ENCODE measurements at regions not wholly inside any gene's neighbourhood (a gene's known extent, or its start where the extent isn't known, plus 50 kb on each side); places are given as distances from the start of the nearest gene placed in this dataset.

DNA sequence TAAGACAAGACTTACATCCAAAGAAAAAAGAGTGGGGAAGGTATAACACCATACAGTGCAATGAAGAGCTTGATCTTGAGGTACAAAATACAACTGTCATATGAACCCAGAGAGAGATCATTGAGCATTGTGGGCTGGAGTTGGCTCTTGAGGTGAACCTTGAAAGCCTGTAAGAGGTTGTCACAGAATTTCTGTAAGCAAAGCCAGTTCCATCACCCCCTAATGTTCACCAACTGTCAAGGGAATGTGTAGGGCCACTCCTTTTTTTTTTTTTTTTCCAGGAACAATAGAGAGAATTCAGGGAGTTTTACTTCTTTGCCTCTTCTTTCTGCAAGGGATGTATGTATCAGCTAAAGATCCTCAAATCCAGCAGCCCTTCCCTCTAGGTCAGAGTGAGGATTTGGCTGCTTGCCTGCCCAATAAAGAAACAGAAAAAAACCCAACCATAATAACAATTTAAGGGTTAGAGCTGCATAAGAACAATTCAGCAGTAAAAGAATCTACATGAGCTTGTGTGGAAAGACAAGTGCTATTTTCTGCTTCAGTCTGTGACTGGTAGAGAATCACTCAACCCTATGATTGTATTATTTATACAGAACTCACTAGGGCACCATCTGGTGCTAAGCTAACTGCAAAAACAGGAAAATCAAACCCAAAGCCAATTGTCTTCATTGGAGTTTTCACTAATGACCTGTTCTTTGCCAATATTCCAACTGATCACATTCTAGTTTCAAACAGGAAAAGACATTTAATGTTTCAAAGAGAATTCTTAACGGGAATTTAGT lies 217.5 kb upstream of the TEX13C start:
- WGBS, 2 donors = 56 to 77% methylated on average over 1 of the region's 1 CpG
- TF ChIP-seq EP300 (IDR thresholded peaks at IDR 0.05) (no peak), POLR2A (IDR thresholded peaks at IDR 0.05) (no peak), POLR2AphosphoS5 (IDR thresholded peaks at IDR 0.05) (no peak)
- TF ChIP-seq, protein P1, sequence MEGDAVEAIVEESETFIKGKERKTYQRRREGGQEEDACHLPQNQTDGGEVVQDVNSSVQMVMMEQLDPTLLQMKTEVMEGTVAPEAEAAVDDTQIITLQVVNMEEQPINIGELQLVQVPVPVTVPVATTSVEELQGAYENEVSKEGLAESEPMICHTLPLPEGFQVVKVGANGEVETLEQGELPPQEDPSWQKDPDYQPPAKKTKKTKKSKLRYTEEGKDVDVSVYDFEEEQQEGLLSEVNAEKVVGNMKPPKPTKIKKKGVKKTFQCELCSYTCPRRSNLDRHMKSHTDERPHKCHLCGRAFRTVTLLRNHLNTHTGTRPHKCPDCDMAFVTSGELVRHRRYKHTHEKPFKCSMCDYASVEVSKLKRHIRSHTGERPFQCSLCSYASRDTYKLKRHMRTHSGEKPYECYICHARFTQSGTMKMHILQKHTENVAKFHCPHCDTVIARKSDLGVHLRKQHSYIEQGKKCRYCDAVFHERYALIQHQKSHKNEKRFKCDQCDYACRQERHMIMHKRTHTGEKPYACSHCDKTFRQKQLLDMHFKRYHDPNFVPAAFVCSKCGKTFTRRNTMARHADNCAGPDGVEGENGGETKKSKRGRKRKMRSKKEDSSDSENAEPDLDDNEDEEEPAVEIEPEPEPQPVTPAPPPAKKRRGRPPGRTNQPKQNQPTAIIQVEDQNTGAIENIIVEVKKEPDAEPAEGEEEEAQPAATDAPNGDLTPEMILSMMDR (IDR thresholded peaks at IDR 0.05) = no peak
- no peak for DNase-seq

DNA sequence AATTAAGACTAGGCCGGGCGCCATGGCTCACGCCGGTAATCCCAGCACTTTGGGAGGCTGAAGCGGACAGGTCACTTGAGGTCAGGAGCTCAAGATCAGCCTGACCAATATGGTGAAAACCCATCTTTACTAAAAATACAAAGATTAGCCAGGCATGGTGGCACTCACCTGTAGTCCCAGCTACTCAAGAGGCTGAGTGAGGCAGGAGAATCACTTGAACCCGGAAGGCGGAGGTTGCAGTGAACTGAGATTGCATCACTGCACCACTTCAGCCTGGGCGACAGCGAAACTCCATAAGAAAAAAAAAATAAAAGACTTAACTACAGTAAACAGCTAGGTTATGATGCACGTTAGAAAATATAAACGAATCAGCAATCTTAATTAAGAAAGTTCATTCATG lies 216.0 kb upstream of the TEX13C start:
- no peak overlapping the region for H3K27ac ChIP-seq
- no peaks in the 10 kb centered on the region for H3K36me3 ChIP-seq
- no peak for TF ChIP-seq POLR2AphosphoS5 (IDR thresholded peaks at IDR 0.05)
- TF ChIP-seq POLR2A (IDR thresholded peaks at IDR 0.05) = no peak
- TF ChIP-seq, protein P1 (IDR thresholded peaks at IDR 0.05) = no peak
- TF ChIP-seq EP300 (IDR thresholded peaks at IDR 0.05) = no peak
- DNase-seq (peak in 1 of 2 donors; percentile 58), ATAC-seq (ENCODE audit: low FRiP score in 2 of 2) (no peak)
- no peaks in the 10 kb centered on the region for H3K4me1 ChIP-seq
- H3K9me3 ChIP-seq = no peaks in the 10 kb centered on the region
- no peak overlapping the region for H3K4me3 ChIP-seq
- 65 to 82% methylated on average over 11 of the region's 11 CpGs for WGBS, 2 donors
- no peaks in the 10 kb centered on the region for H3K27me3 ChIP-seq

More for the DNA sequence above, 217.5 kb upstream of the TEX13C start:
- Histone ChIP-seq H3K27me3 (no peaks in the 10 kb centered on the region), H3K4me1 (no peaks in the 10 kb centered on the region), H3K4me3 (no peak overlapping the region), H3K36me3 (no peaks in the 10 kb centered on the region), H3K9me3 (no peaks in the 10 kb centered on the region), H3K27ac (no peak overlapping the region)
- no peak for ATAC-seq (ENCODE audit: low FRiP score in 2 of 2)

- no peaks in the 10 kb centered on the region for H3K9me3 ChIP-seq
- H3K27me3 ChIP-seq = no peaks in the 10 kb centered on the region
- no peak overlapping the region for H3K27ac ChIP-seq
- ATAC-seq (ENCODE audit: low FRiP score in 2 of 2) = no peak
- no peak overlapping the region for H3K4me3 ChIP-seq
- no peak for DNase-seq
- H3K36me3 ChIP-seq = no peaks in the 10 kb centered on the region
- H3K4me1 ChIP-seq = no peaks in the 10 kb centered on the region
- WGBS, 2 donors = 81 to 89% methylated on average over 3 of the region's 3 CpGs
- no peak for TF ChIP-seq POLR2A (IDR thresholded peaks at IDR 0.05)
- TF ChIP-seq, protein P1 (IDR thresholded peaks at IDR 0.05) = no peak
- TF ChIP-seq POLR2AphosphoS5 (IDR thresholded peaks at IDR 0.05) = no peak
- no peak for TF ChIP-seq EP300 (IDR thresholded peaks at IDR 0.05)
Observed at GRCh38 chrX:125108921-125109320, 210.8 kb upstream of the TEX13C start.

DNA sequence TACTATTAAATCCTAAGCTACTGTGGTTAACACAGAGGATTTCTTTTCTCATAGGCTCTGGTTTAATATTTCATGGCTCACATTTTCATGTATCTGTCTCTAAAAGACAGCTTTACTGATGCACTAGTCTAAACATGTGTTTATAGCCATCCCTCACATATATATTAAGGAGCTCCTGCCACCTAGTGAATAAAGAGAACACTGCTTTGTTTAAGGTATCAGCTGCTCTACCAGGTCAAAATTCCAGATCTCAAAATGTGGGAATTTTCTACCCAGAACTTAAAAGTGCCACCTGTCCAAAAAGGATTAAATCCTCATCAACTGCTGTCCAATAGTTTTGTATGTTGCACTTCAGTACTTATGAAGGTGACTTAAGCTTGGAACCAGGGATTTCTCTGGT lies 188.5 kb upstream of the TEX13C start:
- Histone ChIP-seq H3K36me3 (no peaks in the 10 kb centered on the region), H3K4me1 (no peaks in the 10 kb centered on the region), H3K27me3 (no peaks in the 10 kb centered on the region), H3K9me3 (no peaks in the 10 kb centered on the region), H3K27ac (no peak overlapping the region), H3K4me3 (no peak overlapping the region)
- TF ChIP-seq, protein P1 (IDR thresholded peaks at IDR 0.05) = peak in 2 of 6 experiments; percentile 20 to 21
- TF ChIP-seq POLR2AphosphoS5 (IDR thresholded peaks at IDR 0.05) = no peak
- DNase-seq = no peak
- no peak for ATAC-seq (ENCODE audit: low FRiP score in 2 of 2)

DNA sequence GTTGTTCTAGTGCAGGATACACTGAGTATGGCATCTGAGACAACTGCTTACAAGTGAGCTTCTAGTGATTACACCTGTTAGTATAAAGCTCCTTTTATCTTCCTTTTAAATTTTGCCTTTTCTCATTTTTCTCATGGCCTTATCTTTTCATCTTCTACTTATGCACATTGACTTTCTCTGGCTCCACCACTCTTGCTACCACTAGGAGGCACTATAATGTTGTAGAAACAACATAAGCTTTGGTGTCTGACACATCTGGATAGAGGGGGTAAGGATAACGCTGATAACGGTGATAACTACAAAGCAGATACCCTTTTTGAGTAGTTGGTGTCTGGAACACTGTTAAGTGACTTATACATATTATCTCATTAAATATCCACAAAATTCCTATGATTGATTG lies 187.4 kb upstream of the TEX13C start:
- peak in 1 of 2 donors; percentile 40 for ATAC-seq (ENCODE audit: low FRiP score in 2 of 2)
- Histone ChIP-seq H3K27me3 (no peaks in the 10 kb centered on the region), H3K27ac (no peak overlapping the region), H3K4me3 (no peak overlapping the region), H3K4me1 (no peaks in the 10 kb centered on the region), H3K36me3 (no peaks in the 10 kb centered on the region), H3K9me3 (no peaks in the 10 kb centered on the region)
- no peak for DNase-seq
- TF ChIP-seq EP300 (IDR thresholded peaks at IDR 0.05) = no peak
- TF ChIP-seq, protein P1 (IDR thresholded peaks at IDR 0.05) = peak in 1 of 6 experiments; percentile 19
- WGBS, 2 donors = 29 to 53% methylated on average over 2 of the region's 2 CpGs

Data from upper lobe of left lung (tissue), 6 donors.